ENCODE measurements at regions not wholly inside any gene's neighbourhood (a gene's known extent, or its start where the extent isn't known, plus 50 kb on each side); places are given as distances from the start of the nearest gene placed in this dataset.

DNA sequence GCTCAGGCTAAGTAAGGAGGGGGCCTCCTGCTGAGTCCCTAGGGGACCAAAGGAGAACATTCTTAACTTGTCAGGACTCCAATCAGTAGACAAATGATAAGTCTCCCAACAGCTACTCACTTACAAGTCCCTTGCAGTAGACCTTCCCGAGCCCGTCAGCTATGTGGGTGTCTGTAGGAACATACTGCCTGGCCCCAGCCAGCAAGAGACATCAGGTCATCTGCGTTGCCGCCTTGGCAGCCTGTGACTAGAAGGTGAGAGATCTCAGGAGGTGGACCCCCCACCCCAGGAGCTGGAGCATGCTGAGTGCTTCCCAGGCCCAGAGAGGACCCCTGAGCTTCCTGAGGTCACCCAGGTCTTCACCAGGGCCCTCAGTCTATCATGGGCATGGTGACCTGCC is 250.5 kb downstream of the C1orf94 start:
- H3K27me3 Mint-ChIP-seq (ENCODE audit: low read depth): no peaks in the 10 kb centered on the region
- ATAC-seq: no peak
- no peak overlapping the region for H3K4me3 Mint-ChIP-seq
- no peaks in the 10 kb centered on the region for H3K36me3 Mint-ChIP-seq (ENCODE audit: low read depth)
- no peak overlapping the region for H3K27ac Mint-ChIP-seq
- CTCF ChIA-PET: no interaction called here
- no peak for DNase-seq
- no peaks in the 10 kb centered on the region for H3K9me3 Mint-ChIP-seq (ENCODE audit: insufficient read depth)
- POLR2A ChIA-PET: no interaction called here
- H3K4me1 Mint-ChIP-seq (ENCODE audit: low read depth): no peaks in the 10 kb centered on the region

DNA sequence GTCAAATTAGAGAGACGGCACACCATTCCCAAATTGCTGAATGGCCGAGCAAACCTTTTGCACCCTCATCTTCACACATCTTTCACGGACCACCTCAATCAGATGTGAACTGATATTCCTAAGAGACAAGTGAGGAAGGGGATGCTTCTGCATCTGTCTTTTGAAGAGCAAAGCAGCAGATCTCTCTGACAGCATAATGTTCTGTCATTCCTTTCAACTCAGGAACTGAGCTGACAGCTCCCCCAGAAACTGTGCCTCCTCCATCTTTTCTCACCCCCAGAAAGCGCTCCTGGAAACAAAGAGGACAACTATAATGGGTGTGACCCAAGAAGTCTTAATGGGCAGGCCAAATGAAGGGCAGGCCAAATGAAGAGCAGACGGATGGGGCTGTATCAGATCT is 256.4 kb downstream of the C1orf94 start:
- ChIA-PET CTCF (no interaction called here), POLR2A (no interaction called here)
- ATAC-seq: no peak
- no peaks in the 10 kb centered on the region for H3K27me3 Mint-ChIP-seq (ENCODE audit: low read depth)
- no peak overlapping the region for H3K4me3 Mint-ChIP-seq
- no peaks in the 10 kb centered on the region for H3K36me3 Mint-ChIP-seq (ENCODE audit: low read depth)
- H3K9me3 Mint-ChIP-seq (ENCODE audit: insufficient read depth): no peaks in the 10 kb centered on the region
- no peak for DNase-seq
- no peak overlapping the region for H3K27ac Mint-ChIP-seq
- H3K4me1 Mint-ChIP-seq (ENCODE audit: low read depth): no peaks in the 10 kb centered on the region

DNA sequence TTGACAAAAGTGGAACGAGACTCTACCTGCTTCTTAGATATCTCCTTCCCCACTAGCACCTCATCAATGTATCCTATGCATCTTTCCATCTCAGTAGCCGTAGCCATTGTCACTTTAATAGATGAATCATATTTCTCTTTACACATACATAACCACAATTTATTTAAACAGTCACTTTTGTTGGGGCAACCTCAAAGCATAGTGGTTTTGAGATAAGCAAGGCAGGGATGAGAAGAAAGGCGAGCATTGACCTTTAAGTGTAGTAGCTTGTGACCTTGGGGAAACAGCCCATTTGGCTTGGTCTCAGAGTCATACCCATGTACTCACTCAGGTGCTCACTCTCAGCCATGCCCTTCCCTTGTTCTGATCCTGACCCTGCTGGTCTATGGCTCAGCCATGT is 260.1 kb downstream of the C1orf94 start:
- H3K27me3 Mint-ChIP-seq (ENCODE audit: low read depth): peaks cover 7% of the 10 kb centered on the region
- H3K36me3 Mint-ChIP-seq (ENCODE audit: low read depth): no peaks in the 10 kb centered on the region
- no peak for DNase-seq
- H3K9me3 Mint-ChIP-seq (ENCODE audit: insufficient read depth): no peaks in the 10 kb centered on the region
- POLR2A ChIA-PET: no interaction called here
- no peak for ATAC-seq
- H3K4me3 Mint-ChIP-seq: no peak overlapping the region
- no peaks in the 10 kb centered on the region for H3K4me1 Mint-ChIP-seq (ENCODE audit: low read depth)
- CTCF ChIA-PET: no interaction called here
- H3K27ac Mint-ChIP-seq: no peak overlapping the region

DNA sequence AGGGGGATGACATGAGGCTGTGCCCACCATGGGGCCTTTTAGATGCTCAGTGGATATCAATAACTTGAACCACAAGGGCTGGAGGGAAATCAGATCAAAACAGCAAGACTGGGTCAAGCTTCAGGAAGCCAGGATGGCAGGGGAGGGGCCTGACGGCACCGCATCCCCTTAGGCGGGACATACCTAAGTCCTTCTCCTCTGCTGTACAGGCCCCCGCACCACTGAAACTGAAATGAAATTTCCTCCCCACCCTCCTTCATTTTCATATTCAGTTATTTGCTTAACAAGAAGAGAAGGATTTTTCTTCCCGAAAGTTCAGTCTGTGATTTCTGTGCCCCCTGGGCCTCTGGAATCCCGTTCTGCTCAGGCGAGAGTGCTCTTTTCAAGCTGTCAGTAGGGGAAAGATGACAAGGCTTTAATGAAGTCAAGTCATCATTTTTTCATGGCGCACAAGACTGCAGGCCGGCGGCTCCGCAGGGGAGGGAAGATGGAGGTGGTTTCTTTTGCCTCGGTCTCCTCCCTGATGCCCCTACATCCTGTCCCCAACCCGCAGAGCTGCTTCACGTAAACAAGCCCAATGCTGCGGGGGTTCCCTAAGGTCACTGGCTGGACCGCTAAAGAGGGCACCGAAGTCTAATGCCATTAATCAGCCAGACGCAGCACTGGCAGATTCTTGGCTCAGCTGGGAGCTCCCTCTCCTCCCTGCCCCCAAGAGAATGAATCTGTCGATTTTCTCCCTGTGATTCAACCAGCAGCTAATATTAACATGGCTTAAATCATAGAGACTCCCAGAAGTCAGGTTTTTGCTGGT is 264.8 kb downstream of the C1orf94 start:
- H3K4me3 Mint-ChIP-seq: no peak overlapping the region
- CTCF ChIA-PET: no interaction called here
- H3K9me3 Mint-ChIP-seq (ENCODE audit: insufficient read depth): no peaks in the 10 kb centered on the region
- H3K27me3 Mint-ChIP-seq (ENCODE audit: low read depth): peaks cover 7% of the 10 kb centered on the region
- POLR2A ChIA-PET: no interaction called here
- no peak for DNase-seq
- H3K36me3 Mint-ChIP-seq (ENCODE audit: low read depth): no peaks in the 10 kb centered on the region
- no peak for ATAC-seq
- no peak overlapping the region for H3K27ac Mint-ChIP-seq
- no peaks in the 10 kb centered on the region for H3K4me1 Mint-ChIP-seq (ENCODE audit: low read depth)

DNA sequence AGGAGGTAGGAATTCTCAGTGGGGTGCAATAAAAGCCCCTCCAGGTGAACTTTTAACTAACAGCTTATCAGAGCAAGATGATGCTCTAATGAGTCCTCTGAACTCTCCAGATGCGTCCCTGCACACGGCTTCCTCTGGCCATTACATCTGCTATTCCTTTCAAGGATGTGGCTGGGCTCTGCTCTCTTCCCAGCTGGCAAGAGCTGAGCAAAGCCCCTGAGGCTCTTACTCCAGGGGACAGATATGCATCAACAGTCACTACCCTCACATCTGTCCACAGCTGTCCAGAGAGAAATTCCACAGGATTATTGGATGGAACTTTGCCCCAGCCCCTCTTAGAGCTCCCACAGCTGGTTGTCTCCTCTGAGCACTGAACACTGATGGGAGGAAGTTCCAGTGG is 267.8 kb downstream of the C1orf94 start:
- ATAC-seq (no peak), DNase-seq (no peak)
- peaks cover 4% of the 10 kb centered on the region for H3K27me3 Mint-ChIP-seq (ENCODE audit: low read depth)
- CTCF ChIA-PET: no interaction called here
- H3K4me1 Mint-ChIP-seq (ENCODE audit: low read depth): no peaks in the 10 kb centered on the region
- POLR2A ChIA-PET: no interaction called here
- no peak overlapping the region for H3K4me3 Mint-ChIP-seq
- no peaks in the 10 kb centered on the region for H3K36me3 Mint-ChIP-seq (ENCODE audit: low read depth)
- no peaks in the 10 kb centered on the region for H3K9me3 Mint-ChIP-seq (ENCODE audit: insufficient read depth)
- no peak overlapping the region for H3K27ac Mint-ChIP-seq

DNA sequence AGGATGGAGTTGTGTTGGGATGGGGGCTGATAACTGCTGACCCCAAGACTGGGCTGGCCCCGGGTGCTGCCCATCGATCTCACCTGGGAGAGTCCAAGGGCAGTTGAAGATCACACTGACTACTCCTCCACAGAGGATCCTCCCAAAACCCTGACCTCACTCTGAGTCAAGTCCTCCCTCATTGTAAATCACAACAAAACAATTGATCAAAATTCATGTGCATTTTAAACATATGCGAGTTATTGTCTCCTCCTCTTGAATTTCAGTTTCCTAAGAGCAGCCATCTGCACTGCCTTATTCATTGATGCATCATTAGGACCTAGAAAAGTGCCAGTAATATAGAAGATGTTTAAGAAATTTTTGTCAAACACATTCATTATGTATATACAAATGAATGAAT is 273.6 kb downstream of the C1orf94 start:
- ChIA-PET POLR2A (no interaction called here), CTCF (no interaction called here)
- Mint-ChIP-seq H3K27ac (no peak overlapping the region), H3K4me3 (no peak overlapping the region), H3K36me3 (ENCODE audit: low read depth) (no peaks in the 10 kb centered on the region), H3K4me1 (ENCODE audit: low read depth) (no peaks in the 10 kb centered on the region), H3K27me3 (ENCODE audit: low read depth) (peaks cover 2% of the 10 kb centered on the region), H3K9me3 (ENCODE audit: insufficient read depth) (no peaks in the 10 kb centered on the region)
- ATAC-seq (no peak), DNase-seq (no peak)

DNA sequence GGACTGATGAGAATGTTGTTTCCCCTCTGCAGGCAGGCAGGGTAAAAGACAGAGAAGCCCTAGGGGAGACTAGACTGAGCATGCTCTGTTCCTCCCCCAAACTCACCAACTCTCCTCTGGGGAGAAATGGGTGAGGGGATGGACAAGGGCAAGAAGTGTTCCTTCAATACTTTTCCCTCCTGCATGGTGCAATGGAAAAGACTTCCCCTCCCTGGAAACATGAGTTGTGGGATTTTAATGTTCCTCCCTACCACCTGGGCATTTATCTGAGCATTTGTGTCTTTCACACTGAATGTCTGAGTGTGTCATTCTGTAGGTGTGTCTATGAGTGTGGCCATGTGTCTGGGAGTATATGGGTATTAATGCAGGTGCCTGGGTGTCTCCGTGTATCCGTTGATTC is 275.7 kb downstream of the C1orf94 start:
- no peaks in the 10 kb centered on the region for H3K36me3 Mint-ChIP-seq (ENCODE audit: low read depth)
- no peak overlapping the region for H3K4me3 Mint-ChIP-seq
- no peaks in the 10 kb centered on the region for H3K9me3 Mint-ChIP-seq (ENCODE audit: insufficient read depth)
- no peaks in the 10 kb centered on the region for H3K27me3 Mint-ChIP-seq (ENCODE audit: low read depth)
- DNase-seq (no peak), ATAC-seq (no peak)
- H3K4me1 Mint-ChIP-seq (ENCODE audit: low read depth): no peaks in the 10 kb centered on the region
- ChIA-PET POLR2A (no interaction called here), CTCF (no interaction called here)
- no peak overlapping the region for H3K27ac Mint-ChIP-seq

DNA sequence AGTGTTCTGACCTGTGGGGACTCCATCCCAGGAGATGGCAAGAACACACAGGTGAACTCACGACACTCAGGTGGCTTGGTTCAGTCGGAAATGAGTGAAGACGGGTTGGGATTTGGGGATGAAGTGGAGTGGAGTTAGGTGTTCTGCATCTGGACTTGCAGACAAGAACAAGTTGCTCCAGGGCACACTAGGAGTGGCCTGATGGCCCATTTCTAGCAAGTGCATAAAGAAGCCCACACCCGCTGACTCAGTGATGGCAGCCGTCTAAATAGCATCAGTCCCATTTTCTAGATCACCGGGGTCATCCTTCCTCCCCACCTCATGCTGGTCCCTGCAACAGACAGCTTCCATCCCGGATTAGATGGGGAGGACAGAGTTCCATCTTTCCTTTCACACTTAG is 278.4 kb downstream of the C1orf94 start:
- POLR2A ChIA-PET: no interaction called here
- DNase-seq (no peak), ATAC-seq (no peak)
- Mint-ChIP-seq H3K4me3 (no peak overlapping the region), H3K36me3 (ENCODE audit: low read depth) (no peaks in the 10 kb centered on the region), H3K4me1 (ENCODE audit: low read depth) (no peaks in the 10 kb centered on the region), H3K27ac (no peak overlapping the region), H3K27me3 (ENCODE audit: low read depth) (no peaks in the 10 kb centered on the region), H3K9me3 (ENCODE audit: insufficient read depth) (no peaks in the 10 kb centered on the region)
- CTCF ChIA-PET: no interaction called here

DNA sequence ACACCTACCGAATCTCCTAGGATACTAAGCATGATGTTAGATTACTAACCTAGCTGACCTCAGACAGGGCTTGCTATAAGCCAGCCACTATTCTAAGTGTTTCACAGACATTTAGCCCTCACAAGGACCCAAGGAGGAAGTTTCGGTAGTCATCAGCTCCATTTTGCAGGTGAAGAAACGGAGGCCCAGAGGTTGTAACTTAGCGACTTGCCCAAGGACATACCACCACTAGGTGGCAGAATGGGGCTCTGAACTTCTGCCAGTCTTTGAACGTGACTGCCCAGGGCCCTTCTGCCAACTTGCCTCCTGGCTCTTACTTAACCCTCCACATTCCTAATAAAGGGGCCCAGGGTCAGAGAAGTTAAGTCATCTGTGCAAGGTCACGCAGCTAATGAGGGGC is 283.5 kb downstream of the C1orf94 start:
- no peak overlapping the region for H3K27ac Mint-ChIP-seq
- H3K36me3 Mint-ChIP-seq (ENCODE audit: low read depth): no peaks in the 10 kb centered on the region
- ChIA-PET CTCF (interaction anchor here (0.7 to 2.6 kb wide), 9 partner anchors 10 to 283 kb away, joined by 3 to 37 read pairs (median 3); no protein-coding TSS in a partner anchor), POLR2A (no interaction called here)
- DNase-seq (peak; percentile 66), ATAC-seq (no peak)
- no peaks in the 10 kb centered on the region for H3K27me3 Mint-ChIP-seq (ENCODE audit: low read depth)
- H3K4me3 Mint-ChIP-seq: no peak overlapping the region
- H3K9me3 Mint-ChIP-seq (ENCODE audit: insufficient read depth): no peaks in the 10 kb centered on the region
- no peaks in the 10 kb centered on the region for H3K4me1 Mint-ChIP-seq (ENCODE audit: low read depth)

DNA sequence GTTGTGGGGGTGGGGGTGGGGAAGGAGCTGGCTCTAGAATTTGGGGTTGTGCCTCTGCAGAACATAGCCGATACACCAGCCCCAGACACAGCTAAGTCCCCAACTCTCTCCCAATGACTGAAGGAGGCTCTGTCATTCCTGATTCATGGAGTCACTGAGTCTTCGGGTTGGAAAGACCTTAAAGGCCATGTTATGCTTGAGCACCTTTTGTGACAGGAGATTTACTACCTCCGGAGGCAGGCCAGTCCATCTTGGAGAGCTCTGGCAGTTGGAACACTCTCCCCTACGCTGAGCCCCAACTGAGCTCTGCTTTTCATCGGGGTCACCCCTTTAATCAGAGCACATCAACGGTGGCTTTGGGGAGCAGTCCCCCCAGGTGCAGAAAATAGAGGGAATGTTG is 284.4 kb upstream of the GJB5 start:
- ChIA-PET POLR2A (no interaction called here), CTCF (interaction anchor here (1.6 kb wide), 1 partner anchor 10 kb away, joined by 4 read pairs; no protein-coding TSS in a partner anchor)
- ATAC-seq (no peak), DNase-seq (no peak)
- peaks cover 9% of the 10 kb centered on the region for H3K27me3 Mint-ChIP-seq (ENCODE audit: low read depth)
- no peaks in the 10 kb centered on the region for H3K36me3 Mint-ChIP-seq (ENCODE audit: low read depth)
- no peak overlapping the region for H3K27ac Mint-ChIP-seq
- no peaks in the 10 kb centered on the region for H3K4me1 Mint-ChIP-seq (ENCODE audit: low read depth)
- no peak overlapping the region for H3K4me3 Mint-ChIP-seq
- H3K9me3 Mint-ChIP-seq (ENCODE audit: insufficient read depth): no peaks in the 10 kb centered on the region

DNA sequence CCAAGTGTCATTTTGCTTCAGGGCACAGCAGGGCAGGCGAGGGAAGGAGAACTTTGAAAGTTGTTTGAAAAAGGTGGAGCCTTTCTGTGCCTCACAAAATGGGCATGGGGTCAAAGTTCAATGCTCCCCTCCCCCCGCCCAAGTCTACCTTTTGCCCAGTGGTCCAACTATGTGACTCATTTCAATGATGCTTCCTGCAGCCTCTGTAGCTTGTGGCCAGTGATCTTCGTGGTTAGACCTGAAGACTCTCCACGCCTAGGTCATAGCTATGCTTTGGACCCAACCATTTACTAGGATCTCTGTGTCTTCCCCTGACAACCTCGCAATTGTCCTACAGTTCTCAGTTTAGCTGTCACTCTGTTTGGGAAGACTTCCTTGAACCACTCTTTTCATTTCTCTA is 280.3 kb upstream of the GJB5 start:
- POLR2A ChIA-PET: no interaction called here
- no peak for ATAC-seq
- no peak overlapping the region for H3K4me3 Mint-ChIP-seq
- peaks cover 3% of the 10 kb centered on the region for H3K27me3 Mint-ChIP-seq (ENCODE audit: low read depth)
- no peaks in the 10 kb centered on the region for H3K9me3 Mint-ChIP-seq (ENCODE audit: insufficient read depth)
- no peaks in the 10 kb centered on the region for H3K36me3 Mint-ChIP-seq (ENCODE audit: low read depth)
- CTCF ChIA-PET: no interaction called here
- no peak for DNase-seq
- no peaks in the 10 kb centered on the region for H3K4me1 Mint-ChIP-seq (ENCODE audit: low read depth)
- no peak overlapping the region for H3K27ac Mint-ChIP-seq

DNA sequence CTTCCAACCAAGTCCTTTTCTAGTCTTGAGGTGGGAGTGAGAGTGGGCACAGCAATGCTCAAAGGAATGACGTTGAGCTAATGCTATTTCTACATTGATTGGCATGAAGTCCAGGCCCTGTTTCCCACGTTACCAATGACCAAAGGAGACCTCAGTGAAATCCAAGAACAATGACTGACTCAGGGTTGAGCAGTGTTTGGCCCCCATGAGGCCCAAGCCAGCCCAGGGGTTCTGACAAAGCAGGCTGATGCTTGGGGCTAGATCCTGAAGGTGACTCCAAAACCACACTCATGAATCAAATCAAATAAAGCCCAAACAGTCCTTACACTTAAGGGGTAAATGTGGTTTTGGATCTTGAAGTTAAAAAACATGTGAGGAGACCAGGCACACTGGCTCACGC is 278.5 kb upstream of the GJB5 start:
- Mint-ChIP-seq H3K27ac (no peak overlapping the region), H3K36me3 (ENCODE audit: low read depth) (no peaks in the 10 kb centered on the region), H3K9me3 (ENCODE audit: insufficient read depth) (no peaks in the 10 kb centered on the region), H3K27me3 (ENCODE audit: low read depth) (peaks cover 3% of the 10 kb centered on the region), H3K4me3 (no peak overlapping the region), H3K4me1 (ENCODE audit: low read depth) (no peaks in the 10 kb centered on the region)
- ChIA-PET CTCF (no interaction called here), POLR2A (no interaction called here)
- no peak for DNase-seq
- ATAC-seq: no peak

DNA sequence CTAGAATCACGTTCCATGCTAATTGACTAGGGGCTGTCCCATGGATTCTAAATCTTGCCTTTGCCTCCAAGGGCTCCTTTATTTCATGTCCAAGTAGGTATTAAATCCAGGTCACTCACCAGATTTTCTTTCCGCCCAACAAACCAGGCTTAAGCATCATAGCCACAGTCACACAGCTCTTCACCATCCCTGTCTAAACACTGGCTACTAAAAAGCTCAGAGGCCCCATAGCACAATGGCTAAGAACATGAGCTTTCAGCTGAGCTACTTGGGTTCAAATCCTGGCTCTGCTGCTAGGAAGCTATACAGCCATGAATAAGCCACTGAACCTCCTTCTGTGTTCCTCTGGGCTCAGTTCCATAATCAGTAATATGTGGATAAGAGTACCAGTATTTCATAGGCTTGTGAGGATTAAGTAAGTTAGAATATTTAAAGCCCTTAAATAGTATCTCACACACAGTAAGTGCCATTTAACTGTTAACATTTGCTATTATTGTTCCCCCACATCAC is 277.2 kb upstream of the GJB5 start:
- no peaks in the 10 kb centered on the region for H3K4me1 Mint-ChIP-seq (ENCODE audit: low read depth)
- ChIA-PET POLR2A (no interaction called here), CTCF (no interaction called here)
- H3K4me3 Mint-ChIP-seq: no peak overlapping the region
- no peak for ATAC-seq
- no peaks in the 10 kb centered on the region for H3K9me3 Mint-ChIP-seq (ENCODE audit: insufficient read depth)
- H3K36me3 Mint-ChIP-seq (ENCODE audit: low read depth): no peaks in the 10 kb centered on the region
- H3K27ac Mint-ChIP-seq: no peak overlapping the region
- peaks cover 3% of the 10 kb centered on the region for H3K27me3 Mint-ChIP-seq (ENCODE audit: low read depth)
- DNase-seq: no peak
